Dedifferentiated amniotic fluid mesenchymal stem cell (primary cell): ENCODE measurements at regions not wholly inside any gene's neighbourhood (a gene's known extent, or its start where the extent isn't known, plus 50 kb on each side); places are given as distances from the start of the nearest gene placed in this dataset.
"Not testable (repeated sequence)": the region's sequence is repeated elsewhere in the genome, so short reads cannot be mapped to it uniquely, and the experiment has no call there.

Experiments used
- DNase-seq: peaks from one replicate; pipeline ENCODE4 v3.0.0-alpha.2; 2016; ENCODE audit errors: extremely low spot score

GRCh38 chr5:110297152-110297670 is 429.3 kb downstream of the TMEM232 start:
- DNase-seq: no peak

GRCh38 chr5:110304176-110304575 is 422.3 kb downstream of the TMEM232 start:
- DNase-seq: peak; percentile 37

GRCh38 chr5:110306650-110307049 is 419.8 kb downstream of the TMEM232 start:
- DNase-seq: no peak

- DNase-seq: no peak
Measured at GRCh38 chr5:110309222-110309621, 417.2 kb downstream of the TMEM232 start.

GRCh38 chr5:110316566-110316965 is 409.9 kb downstream of the TMEM232 start:
- DNase-seq: not testable (repeated sequence)

- DNase-seq: peak; percentile 46
Measured at GRCh38 chr5:110321117-110321516, 405.4 kb downstream of the TMEM232 start.

GRCh38 chr5:110323357-110323756 is 403.1 kb downstream of the TMEM232 start:
- no peak for DNase-seq

- DNase-seq: no peak
Measured at GRCh38 chr5:110323832-110324231, 402.6 kb downstream of the TMEM232 start.

- no peak for DNase-seq
Measured at GRCh38 chr5:110324876-110325275, 401.6 kb downstream of the TMEM232 start.

- no peak for DNase-seq
Measured at GRCh38 chr5:110329955-110330525, 396.4 kb downstream of the TMEM232 start.

- DNase-seq: no peak
Measured at GRCh38 chr5:110333384-110333783, 393.1 kb downstream of the TMEM232 start.

GRCh38 chr5:110335361-110336066 is 391.0 kb downstream of the TMEM232 start:
- peak; percentile 96 for DNase-seq

GRCh38 chr5:110338341-110339083 is 388.0 kb downstream of the TMEM232 start:
- DNase-seq: no peak

GRCh38 chr5:110339399-110339798 is 387.1 kb downstream of the TMEM232 start:
- DNase-seq: no peak

- no peak for DNase-seq
Measured at GRCh38 chr5:110341836-110342235, 384.6 kb downstream of the TMEM232 start.

- no peak for DNase-seq
Measured at GRCh38 chr5:110342683-110343082, 383.8 kb downstream of the TMEM232 start.

GRCh38 chr5:110343616-110344015 is 382.9 kb downstream of the TMEM232 start:
- no peak for DNase-seq

GRCh38 chr5:110345623-110346022 is 380.8 kb downstream of the TMEM232 start:
- no peak for DNase-seq

GRCh38 chr5:110346893-110347358 is 379.5 kb downstream of the TMEM232 start:
- no peak for DNase-seq

GRCh38 chr5:110347781-110348180 is 378.7 kb downstream of the TMEM232 start:
- DNase-seq: no peak

GRCh38 chr5:110351430-110351829 is 375.0 kb downstream of the TMEM232 start:
- no peak for DNase-seq

- DNase-seq: no peak
Measured at GRCh38 chr5:110354311-110354710, 372.2 kb downstream of the TMEM232 start.
